GM12892 (cell line): ENCODE measurements at regions not wholly inside any gene's neighbourhood (a gene's known extent, or its start where the extent isn't known, plus 50 kb on each side); places are given as distances from the start of the nearest gene placed in this dataset.
"Not testable (repeated sequence)": the region's sequence is repeated elsewhere in the genome, so short reads cannot be mapped to it uniquely, and the experiment has no call there.

ENCODE experiments used
- POLR2A ChIP-seq: IDR thresholded peaks from 2 replicates; pipeline ENCODE4 v1.6.1; 2011; ENCODE audit warnings: low read depth, low read length, control low read depth
- TAF1 ChIP-seq: IDR thresholded peaks from 2 replicates; pipeline ENCODE4 v1.6.1; 2011; ENCODE audit warnings: low read depth, mild to moderate bottlenecking, control low read depth, low read length, borderline replicate concordance

- TF ChIP-seq POLR2A, TAF1: not testable (repeated sequence)
These were observed 575.9 kb downstream of the SPATA31A6 start for GRCh38 chr9:42759320-42759719.
